Endothelial cell of umbilical vein (primary cell): ENCODE measurements at regions not wholly inside any gene's neighbourhood (a gene's known extent, or its start where the extent isn't known, plus 50 kb on each side); places are given as distances from the start of the nearest gene placed in this dataset.
"Not testable (repeated sequence)": the region's sequence is repeated elsewhere in the genome, so short reads cannot be mapped to it uniquely, and the experiment has no call there.

Experiments
- BruUV-seq: library from RNA; stranded (reverse); fragments of 400-500 nt; replicated peaks from 2 replicates; lab custom pipeline; 2021; lab: Mats Ljungman, UMichigan
- CTCF ChIA-PET: fragments of 300-600, 350-600 bp; sonication (Branson Sonifier 250); formaldehyde crosslinking; loops from one replicate; lab custom pipeline; 2021; ENCODE audit warnings: antibody characterized with exemption, inconsistent platforms; lab: Charles Lee
- POLR2A ChIA-PET: fragments of 300-600, 350-600 bp; sonication (Branson Sonifier 250); formaldehyde crosslinking; loops from one replicate; lab custom pipeline; 2021; ENCODE audit warnings: antibody characterized with exemption, inconsistent platforms; lab: Charles Lee
- DNase-seq: peaks from one replicate; pipeline ENCODE4 v3.0.0-alpha.2; 2011; ENCODE audit warnings: low read depth, low spot score
- FAIRE-seq: peaks from 2 replicates; lab custom pipeline; 2011; peaks lifted over from hg19 to GRCh38; lab: Jason Lieb, UNC
- H2AFZ ChIP-seq: 2 replicates; pipeline ENCODE4 v1.6.0; 2012; ENCODE audit warnings: low read depth, low read length, control low read depth, inconsistent platforms
- H3K27ac ChIP-seq: 2 replicates; pipeline ENCODE4 v1.5.1; 2011; ENCODE audit warnings: low read depth, mild to moderate bottlenecking, control low read depth, low read length, moderate library complexity; ENCODE audit not compliant: insufficient read depth
- H3K27me3 ChIP-seq, 2 experiments: 2 replicates each; pipeline versions ENCODE4 v1.6.0 to v1.6.1; 2011; ENCODE audit warnings: low read length in 2 of 2, mixed read lengths in 1 of 2; ENCODE audit not compliant: control insufficient read depth in 2 of 2, insufficient read depth in 2 of 2
- H3K36me3 ChIP-seq, 2 experiments: 2 replicates in 1 of 2; 3 replicates in 1 of 2; pipeline ENCODE4 v1.5.1; 2011; ENCODE audit warnings: low read length in 2 of 2, mild to moderate bottlenecking in 1 of 2, moderate library complexity in 1 of 2; ENCODE audit not compliant: control insufficient read depth in 2 of 2, insufficient read depth in 2 of 2; ENCODE audit errors: extremely low read depth in 1 of 2
- H3K4me1 ChIP-seq: 3 replicates; pipeline ENCODE4 v1.5.1; 2011; ENCODE audit warnings: mild to moderate bottlenecking, low read length; ENCODE audit not compliant: control insufficient read depth, insufficient read depth; ENCODE audit errors: extremely low read depth
- H3K4me2 ChIP-seq: 2 replicates; pipeline ENCODE4 v1.6.1; 2011; ENCODE audit warnings: low read length, control low read depth, mixed read lengths; ENCODE audit not compliant: insufficient read depth
- H3K4me3 ChIP-seq, 3 experiments: fragments of 200-600 bp in 1 of 3; sonication (generic), shearing (Covaris generic) in 1 of 3; replicated peaks in 1 of 3; 2 replicates each; pipeline ENCODE4 v1.5.1; 2011 to 2016; ENCODE audit warnings: control low read depth in 3 of 3, low read length in 3 of 3, mild to moderate bottlenecking in 2 of 3, inconsistent platforms in 1 of 3, low read depth in 1 of 3, moderate library complexity in 1 of 3; ENCODE audit not compliant: insufficient read depth in 1 of 3
- H3K79me2 ChIP-seq: 2 replicates; pipeline ENCODE4 v1.6.0; 2012; ENCODE audit warnings: low read length, inconsistent platforms; ENCODE audit not compliant: control insufficient read depth, insufficient read depth
- H3K9ac ChIP-seq: replicated peaks from 2 replicates; pipeline ENCODE3; 2011; ENCODE audit warnings: low read length, control low read depth; ENCODE audit not compliant: insufficient read depth; ENCODE audit errors: extremely low read depth
- H3K9me1 ChIP-seq: replicated peaks from 3 replicates; pipeline ENCODE4 v1.6.0; 2011; ENCODE audit warnings: mild to moderate bottlenecking, low read length; ENCODE audit not compliant: control insufficient read depth, insufficient read depth; ENCODE audit errors: extremely low read depth
- H3K9me3 ChIP-seq: replicated peaks from 2 replicates; pipeline ENCODE4 v1.5.1; 2012; ENCODE audit warnings: low read length, inconsistent platforms; ENCODE audit not compliant: control insufficient read depth, insufficient read depth
- H4K20me1 ChIP-seq: replicated peaks from 2 replicates; pipeline ENCODE3; 2011; ENCODE audit warnings: mild to moderate bottlenecking, low read length; ENCODE audit not compliant: control insufficient read depth, insufficient read depth; ENCODE audit errors: extremely low read depth
- CTCF ChIP-seq, 2 donors: IDR thresholded peaks; 1 replicate in 1 of 2; 2 replicates in 1 of 2; pipeline ENCODE4 v1.5.1; 2011; ENCODE audit warnings: low read length in 2 of 2, mild to moderate bottlenecking in 2 of 2, moderate library complexity in 2 of 2, control low read depth in 1 of 2, inconsistent platforms in 1 of 2, low read depth in 1 of 2; ENCODE audit not compliant: insufficient read depth in 1 of 2; ENCODE audit errors: extremely low read depth in 1 of 2
- EZH2 ChIP-seq: IDR thresholded peaks from 2 replicates; pipeline ENCODE4 v1.6.1; 2012; ENCODE audit warnings: borderline replicate concordance, low read depth, mild to moderate bottlenecking, moderate library complexity, low read length, inconsistent platforms; ENCODE audit not compliant: severe bottlenecking
- FOS ChIP-seq: IDR thresholded peaks from 2 replicates; pipeline ENCODE4 v1.6.1; 2011; ENCODE audit warnings: mild to moderate bottlenecking, low read length, moderate library complexity, borderline replicate concordance; ENCODE audit not compliant: insufficient read depth
- GATA2 ChIP-seq: IDR thresholded peaks from 2 replicates; pipeline ENCODE4 v1.7.0; 2011; ENCODE audit warnings: low read depth, mild to moderate bottlenecking, moderate library complexity, mixed read lengths, low read length; ENCODE audit not compliant: insufficient read length, insufficient read depth
- JUN ChIP-seq: IDR thresholded peaks from 2 replicates; pipeline ENCODE4 v1.6.1; 2011; ENCODE audit warnings: borderline replicate concordance, low read depth; ENCODE audit not compliant: insufficient read length, insufficient read depth
- MAX ChIP-seq: IDR thresholded peaks from 2 replicates; pipeline ENCODE4 v1.6.1; 2011; ENCODE audit not compliant: insufficient read depth, insufficient read length
- MYC ChIP-seq: IDR thresholded peaks from one replicate; pipeline ENCODE4 v1.6.1; 2011; ENCODE audit warnings: mild to moderate bottlenecking, low read depth, low read length
- POLR2A ChIP-seq: IDR thresholded peaks from 2 replicates; pipeline ENCODE4 v1.6.1; 2012; ENCODE audit warnings: low read depth, mild to moderate bottlenecking, control low read depth, low read length
- POLR2AphosphoS5 ChIP-seq: IDR thresholded peaks from 2 replicates; pipeline ENCODE4 v1.6.1; 2012; ENCODE audit warnings: low read depth, mild to moderate bottlenecking, control low read depth, low read length, moderate library complexity; ENCODE audit not compliant: insufficient read depth
- dilution Hi-C: fragments of 300-500 bp; cut with MboI; formaldehyde crosslinking; loops from one replicate; pipeline ENCODE4 v1.15.0; 2019; ENCODE audit warnings: low sequenced_read_pairs; ENCODE audit not compliant: extremely low pct_ligation_motif_present
- intact Hi-C: fragments of 100-400 bp; cut with micrococcal nuclease; formaldehyde crosslinking; loops from one replicate; pipeline ENCODE4 v1.10.0; 2022

GRCh38 chr1:170808216-170808885, 127.0 kb upstream of the MROH9 start:
- TF ChIP-seq FOS (no peak), MYC (no peak), POLR2AphosphoS5 (no peak), MAX (no peak), CTCF (IDR thresholded peaks at IDR 0.05; ENCODE audit: extremely low read depth in 1 of 2, insufficient read depth in 1 of 2, low read depth in 1 of 2, low read length in 2 of 2) (no peak), JUN (no peak), GATA2 (no peak), EZH2 (no peak), POLR2A (no peak)
- H3K9ac ChIP-seq: no peak overlapping the region
- no peaks in the 10 kb centered on the region for H4K20me1 ChIP-seq
- no peaks in the 10 kb centered on the region for H3K36me3 ChIP-seq
- ChIA-PET POLR2A (no interaction called here), CTCF (interaction anchor here (0.8 to 1.2 kb wide), 2 partner anchors 119 to 120 kb away, joined by 3 to 4 read pairs; no protein-coding TSS in a partner anchor)
- H3K27me3 ChIP-seq: no peaks in the 10 kb centered on the region
- H3K4me2 ChIP-seq: no peak overlapping the region
- no peak overlapping the region for H2AFZ ChIP-seq
- intact Hi-C loops (no loop called here), dilution Hi-C loops (no loop called here)
- FAIRE-seq (no peak), DNase-seq (no peak)
- H3K27ac ChIP-seq: no peak overlapping the region
- no TSS peak for BruUV-seq
- H3K9me3 ChIP-seq: no peaks in the 10 kb centered on the region
- no peaks in the 10 kb centered on the region for H3K9me1 ChIP-seq
- no peaks in the 10 kb centered on the region for H3K79me2 ChIP-seq
- no peak overlapping the region for H3K4me3 ChIP-seq
- H3K4me1 ChIP-seq: no peaks in the 10 kb centered on the region

- dilution Hi-C loops, H3K4me1 ChIP-seq, H3K9me3 ChIP-seq, H3K79me2 ChIP-seq, POLR2A ChIA-PET, H3K9me1 ChIP-seq, intact Hi-C loops, CTCF ChIA-PET, H4K20me1 ChIP-seq, DNase-seq, H3K4me2 ChIP-seq, BruUV-seq, H2AFZ ChIP-seq, H3K36me3 ChIP-seq, H3K9ac ChIP-seq, H3K4me3 ChIP-seq, FAIRE-seq, H3K27me3 ChIP-seq, H3K27ac ChIP-seq: not testable (repeated sequence)
These were observed 124.3 kb upstream of the MROH9 start for GRCh38 chr1:170811013-170811412.
